DMS153 treated with DMSO at 0.1 percent for 48 hours (cell line): ENCODE measurements at regions not wholly inside any gene's neighbourhood (a gene's known extent, or its start where the extent isn't known, plus 50 kb on each side); places are given as distances from the start of the nearest gene placed in this dataset.

Experiments used
- DNase-seq: peaks from one replicate; lab custom pipeline; 2025; ENCODE audit not compliant: unreplicated experiment; lab: John Stamatoyannopoulos, UW

- no peak for DNase-seq
Observed at GRCh38 chr1:232111611-232112010, 485.0 kb downstream of the DISC1 start.

- no peak for DNase-seq
Observed at GRCh38 chr1:232110281-232111090, 483.9 kb downstream of the DISC1 start.

DNA sequence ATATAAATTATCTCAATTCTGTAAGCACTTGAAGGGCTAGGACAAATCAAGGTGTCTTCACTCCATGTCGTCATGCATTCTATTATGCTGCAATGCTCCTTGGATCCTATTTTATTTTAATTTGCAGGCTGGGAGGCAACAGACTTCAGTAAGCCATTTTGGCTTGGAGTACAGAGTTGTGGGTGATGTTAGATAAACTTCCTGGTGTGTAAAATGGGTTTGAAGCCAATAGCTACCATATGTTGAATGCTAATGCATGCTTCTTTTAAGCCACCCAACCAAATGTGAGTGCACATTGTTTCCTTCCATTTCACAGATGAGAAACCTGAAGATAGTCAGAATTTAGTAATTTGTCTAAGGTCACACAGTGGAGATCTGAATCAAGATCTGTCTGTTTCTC is 482.8 kb downstream of the DISC1 start:
- no peak for DNase-seq

GRCh38 chr1:232108598-232108997 is 482.0 kb downstream of the DISC1 start:
- DNase-seq, result no peak

DNA sequence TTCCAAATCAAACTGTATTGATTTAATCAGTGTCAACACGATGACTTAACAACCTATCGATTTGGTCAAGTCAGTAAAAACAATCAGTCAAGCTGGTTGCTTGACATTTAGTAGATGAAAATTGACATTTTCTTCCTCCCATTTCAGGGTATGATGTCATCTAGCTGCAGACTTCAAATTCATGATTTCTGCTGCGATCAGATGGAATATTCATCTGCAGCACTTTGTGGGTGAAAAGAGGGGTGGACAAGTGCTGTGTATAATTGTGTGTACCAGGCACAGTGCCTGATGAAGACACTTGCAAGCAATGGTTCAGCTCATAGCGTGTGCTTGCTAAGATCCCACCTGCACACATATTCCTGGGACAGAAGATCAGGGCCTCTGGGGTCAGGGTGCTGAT is 479.8 kb downstream of the DISC1 start:
- no peak for DNase-seq

- DNase-seq, result no peak
Observed at GRCh38 chr1:232105561-232105960, 479.0 kb downstream of the DISC1 start.

DNA sequence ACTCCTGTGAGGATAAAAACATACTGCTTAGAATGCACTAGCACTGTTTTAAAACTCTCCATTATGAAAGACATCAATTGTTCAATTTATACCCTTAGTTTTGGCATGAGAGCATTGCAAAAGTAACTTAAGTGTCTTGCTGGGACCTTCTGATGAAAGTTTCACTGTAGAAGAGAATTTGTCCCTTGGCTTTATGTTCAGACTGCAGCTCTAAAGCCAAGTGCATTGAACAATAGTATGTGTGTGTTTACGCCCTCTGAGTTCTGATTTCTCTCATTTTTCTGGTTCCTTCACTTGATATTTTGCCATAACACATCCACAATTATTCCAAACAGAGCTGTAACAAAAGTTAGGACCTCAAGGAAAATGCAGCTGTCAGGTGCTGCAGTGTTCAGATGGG is 474.6 kb downstream of the DISC1 start:
- no peak for DNase-seq

GRCh38 chr1:232096751-232097150 is 470.2 kb downstream of the DISC1 start:
- DNase-seq, result no peak
